Ectodermal cell (in vitro differentiated cells): ENCODE measurements at regions not wholly inside any gene's neighbourhood (a gene's known extent, or its start where the extent isn't known, plus 50 kb on each side); places are given as distances from the start of the nearest gene placed in this dataset.
"Not testable (repeated sequence)": the region's sequence is repeated elsewhere in the genome, so short reads cannot be mapped to it uniquely, and the experiment has no call there.

ENCODE experiments used
- H3K27ac ChIP-seq: 2 replicates; pipeline ENCODE4 v1.7.0; 2013; ENCODE audit warnings: mild to moderate bottlenecking, low read depth, low read length; ENCODE audit not compliant: insufficient read depth, poor library complexity, severe bottlenecking
- H3K27me3 ChIP-seq: 2 replicates; pipeline ENCODE4 v1.7.0; 2013; ENCODE audit warnings: mild to moderate bottlenecking, low read length; ENCODE audit not compliant: insufficient read depth, control insufficient read depth, poor library complexity, severe bottlenecking
- H3K36me3 ChIP-seq: one replicate; pipeline ENCODE4 v1.7.0; 2013; ENCODE audit warnings: low read length; ENCODE audit not compliant: control insufficient read depth, insufficient read depth
- H3K4me1 ChIP-seq: one replicate; pipeline ENCODE4 v1.7.0; 2013; ENCODE audit warnings: low read length; ENCODE audit not compliant: control insufficient read depth, insufficient read depth
- H3K4me3 ChIP-seq: 2 replicates; pipeline ENCODE4 v1.7.0; 2013; ENCODE audit warnings: low read depth, low read length, control low read depth; ENCODE audit not compliant: insufficient read depth
- H3K9me3 ChIP-seq: 2 replicates; pipeline ENCODE4 v1.7.0; 2013; ENCODE audit warnings: mild to moderate bottlenecking, low read length, moderate library complexity; ENCODE audit not compliant: control insufficient read depth
- WGBS, 2 experiments: methylation state at CpG; one replicate each; pipeline ENCODE4 v1.1.7; 2013; ENCODE audit warnings: missing lambda C conversion rate in 2 of 2; 5-methylcytosine and 5-hydroxymethylcytosine counted together

DNA sequence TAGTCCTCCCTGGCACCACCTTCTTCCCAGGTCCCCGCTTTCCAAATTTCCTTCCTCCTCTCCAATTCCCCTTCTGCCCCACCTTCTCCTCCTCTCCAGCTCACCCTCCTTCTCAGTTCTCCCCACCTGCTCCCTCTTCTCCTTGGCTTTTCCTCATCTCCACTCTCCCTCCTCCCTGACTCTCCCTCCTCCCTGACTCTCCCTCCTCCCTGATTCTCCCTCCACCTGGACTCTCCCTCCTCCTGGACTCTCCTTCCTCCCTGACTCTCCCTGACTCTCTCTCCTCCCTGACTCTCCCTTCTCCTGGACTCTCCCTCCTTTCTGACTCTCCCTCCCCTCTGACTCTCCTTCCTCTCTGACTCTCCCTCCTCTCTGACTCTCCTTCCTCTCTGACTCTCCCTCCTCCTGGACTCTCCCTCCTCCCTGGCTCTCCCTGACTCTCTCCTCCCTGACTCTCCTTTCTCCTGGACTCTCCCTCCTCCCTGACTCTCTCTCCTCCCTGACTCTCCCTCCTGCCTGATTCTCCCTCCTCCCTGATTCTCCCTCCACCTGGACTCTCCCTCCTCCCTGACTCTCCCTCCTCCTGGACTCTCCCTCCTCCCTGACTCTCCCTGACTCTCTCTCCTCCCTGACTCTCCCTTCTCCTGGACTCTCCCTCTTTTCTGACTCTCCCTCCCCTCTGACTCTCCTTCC lies 169.3 kb downstream of the INHBB start:
- not testable (repeated sequence) for H3K4me3 ChIP-seq, H3K36me3 ChIP-seq, H3K9me3 ChIP-seq, H3K27ac ChIP-seq
- peaks cover 24% of the 10 kb centered on the region for H3K4me1 ChIP-seq
- 92 to 94% methylated on average over 1 of the region's 1 CpG for WGBS, 2 experiments
- peaks cover 37% of the 10 kb centered on the region for H3K27me3 ChIP-seq

DNA sequence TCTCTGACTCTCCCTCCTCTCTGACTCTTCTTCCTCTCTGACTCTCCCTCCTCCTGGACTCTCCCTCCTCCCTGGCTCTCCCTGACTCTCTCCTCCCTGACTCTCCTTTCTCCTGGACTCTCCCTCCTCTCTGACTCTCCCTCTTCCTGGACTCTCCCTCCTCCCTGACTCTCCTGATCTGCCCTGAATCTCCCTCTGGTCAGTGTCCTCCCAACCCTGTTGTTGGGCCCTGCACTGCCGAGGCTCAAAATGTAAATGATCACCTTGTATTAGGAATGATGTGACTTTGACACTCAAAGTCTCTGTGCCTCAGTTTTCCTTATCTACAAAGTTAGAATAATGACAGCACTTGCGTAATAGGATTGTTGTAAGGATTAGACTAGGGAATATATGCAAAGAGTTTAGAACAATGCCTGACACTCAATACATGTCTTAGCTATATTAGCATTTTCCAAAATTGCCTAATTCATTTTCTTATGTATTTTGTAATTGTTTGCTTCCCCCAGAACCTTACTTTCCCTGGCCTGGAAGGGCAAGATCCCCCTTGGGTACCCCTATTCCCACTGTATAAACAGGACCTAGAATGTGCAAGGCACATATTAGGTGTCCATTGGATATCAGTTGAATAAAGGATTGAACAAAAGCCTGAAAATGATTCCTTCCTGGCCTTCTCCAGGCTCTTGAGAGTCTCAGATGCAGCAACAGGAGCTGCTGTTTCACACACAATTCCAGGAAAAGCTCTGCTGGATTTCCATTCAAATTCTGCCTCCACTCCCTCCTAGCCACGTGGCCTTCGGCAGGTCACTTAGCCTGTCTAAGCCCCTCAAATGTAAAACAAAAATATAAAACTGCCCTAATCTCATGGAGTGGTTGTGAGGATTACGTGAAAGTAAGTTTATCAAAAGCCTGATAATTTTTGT lies 170.1 kb downstream of the INHBB start:
- WGBS, 2 experiments, result 77 to 85% methylated on average over 5 of the region's 5 CpGs
- H3K4me3 ChIP-seq, result no peak overlapping the region
- no peak overlapping the region for H3K27ac ChIP-seq
- no peaks in the 10 kb centered on the region for H3K36me3 ChIP-seq
- peaks cover 17% of the 10 kb centered on the region for H3K4me1 ChIP-seq
- peaks cover 37% of the 10 kb centered on the region for H3K27me3 ChIP-seq
- H3K9me3 ChIP-seq, result no peaks in the 10 kb centered on the region

DNA sequence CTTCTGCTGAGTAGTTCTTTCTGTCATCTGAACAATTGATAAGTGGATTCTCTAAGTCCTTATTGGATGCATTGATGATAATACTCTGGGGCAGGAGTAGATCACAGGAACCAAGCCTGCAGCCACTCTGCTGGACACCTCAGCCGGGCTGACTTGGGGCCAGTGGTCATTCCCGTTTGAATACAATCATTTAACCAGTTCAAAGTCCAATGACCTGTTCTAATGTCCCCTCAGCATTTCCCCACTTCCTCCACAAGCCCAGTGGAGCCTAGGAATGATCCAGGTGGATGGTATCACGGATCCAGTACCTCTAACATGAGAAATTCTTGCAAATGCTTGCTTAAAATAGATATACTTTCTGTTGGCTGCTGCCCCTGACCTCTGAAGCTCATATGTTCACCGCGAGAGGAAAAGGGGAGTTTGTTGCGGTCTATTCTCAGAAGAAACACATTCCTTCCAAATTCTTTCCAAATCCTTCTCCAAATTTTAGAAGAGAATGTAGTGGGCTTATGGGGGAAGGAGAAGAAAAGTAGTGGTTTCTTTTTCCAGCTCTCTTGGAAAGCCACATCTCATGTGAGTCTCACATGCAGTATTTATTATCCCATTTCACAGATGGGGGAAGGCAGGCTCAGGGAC lies 170.9 kb downstream of the INHBB start:
- H3K4me1 ChIP-seq, result peaks cover 12% of the 10 kb centered on the region
- no peak overlapping the region for H3K4me3 ChIP-seq
- peaks cover 37% of the 10 kb centered on the region for H3K27me3 ChIP-seq
- H3K9me3 ChIP-seq, result no peaks in the 10 kb centered on the region
- no peak overlapping the region for H3K27ac ChIP-seq
- H3K36me3 ChIP-seq, result no peaks in the 10 kb centered on the region
- 88 to 89% methylated on average over 5 of the region's 6 CpGs for WGBS, 2 experiments

DNA sequence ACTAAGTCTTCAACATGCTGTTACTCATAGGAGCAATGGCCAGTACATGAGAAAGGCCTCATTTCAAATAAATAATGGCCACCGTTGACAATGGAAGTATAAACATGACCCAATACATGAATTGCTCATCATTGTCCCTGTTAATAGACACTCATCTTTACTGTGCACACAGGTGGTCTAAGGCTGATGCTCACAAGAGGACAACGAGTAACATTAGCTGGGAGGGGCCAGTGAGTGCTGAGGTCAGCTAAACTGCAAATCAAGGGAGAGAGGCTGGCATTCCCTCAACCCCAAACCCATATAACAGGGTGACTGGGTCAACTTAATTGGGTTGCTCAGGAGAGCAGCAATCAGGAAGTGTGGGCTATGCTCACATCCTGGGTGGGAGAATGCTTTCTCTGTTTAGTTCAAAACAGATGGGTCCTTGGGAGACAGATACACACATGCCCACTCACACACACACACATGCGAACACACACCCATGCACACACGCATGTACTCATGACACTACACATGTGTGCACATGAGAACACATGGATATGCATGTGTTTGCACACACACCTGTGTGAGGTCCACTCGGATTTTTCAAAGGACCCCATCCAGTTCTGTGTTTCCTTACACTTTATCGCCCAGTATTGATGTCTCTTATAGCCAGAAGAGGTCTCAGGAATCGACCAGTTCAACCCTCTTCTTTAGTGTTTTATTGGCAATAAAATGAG lies 172.0 kb downstream of the INHBB start:
- Histone ChIP-seq H3K27me3 (peaks cover 37% of the 10 kb centered on the region), H3K9me3 (no peaks in the 10 kb centered on the region), H3K4me1 (peaks cover 3% of the 10 kb centered on the region), H3K27ac (no peak overlapping the region), H3K36me3 (no peaks in the 10 kb centered on the region), H3K4me3 (no peak overlapping the region)
- WGBS, 2 experiments, result 85 to 90% methylated on average over 7 of the region's 7 CpGs

DNA sequence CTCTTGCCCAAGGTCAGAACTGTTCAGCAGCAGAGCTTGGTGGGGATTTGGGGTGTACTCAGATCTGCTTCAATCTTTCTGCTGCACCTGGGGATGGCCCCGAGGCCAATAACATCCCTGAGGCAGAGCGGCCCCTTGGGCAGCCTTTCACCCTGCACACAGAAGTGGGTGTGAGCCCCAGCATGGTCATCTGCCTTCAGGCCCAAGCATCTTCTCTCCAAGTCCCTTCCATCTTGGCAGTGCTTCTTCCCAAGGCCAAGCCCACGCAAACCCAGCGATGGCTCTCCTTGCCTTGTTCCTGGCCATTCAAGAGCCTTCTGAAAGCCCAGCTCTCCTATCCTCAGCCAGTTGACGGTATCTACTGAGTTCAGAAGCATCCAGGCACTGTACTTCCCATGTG lies 172.9 kb downstream of the INHBB start:
- Histone ChIP-seq H3K36me3 (no peaks in the 10 kb centered on the region), H3K4me1 (peaks cover 3% of the 10 kb centered on the region), H3K27ac (no peak overlapping the region), H3K9me3 (no peaks in the 10 kb centered on the region), H3K27me3 (peaks cover 42% of the 10 kb centered on the region), H3K4me3 (no peak overlapping the region)
- 91 to 93% methylated on average over 5 of the region's 5 CpGs for WGBS, 2 experiments

DNA sequence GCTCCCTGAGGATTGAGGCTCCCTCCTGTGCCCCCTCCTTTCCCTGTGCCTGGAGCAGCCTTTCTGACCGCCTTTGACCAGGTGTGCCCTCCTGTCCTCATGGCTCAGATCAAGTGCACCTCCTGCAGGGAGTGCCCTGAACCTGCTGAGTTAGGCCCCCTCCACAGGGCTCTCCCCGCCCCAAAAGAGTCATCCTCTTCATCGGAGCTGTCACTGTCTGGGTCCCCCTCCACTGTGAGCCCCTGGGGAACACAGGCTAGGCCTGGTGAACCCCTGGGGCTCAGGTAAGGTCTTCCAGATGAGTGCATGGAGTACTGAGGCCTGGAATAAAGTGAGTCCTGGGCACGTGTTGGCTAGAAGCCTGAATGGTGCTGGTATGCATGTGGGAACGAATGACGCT lies 173.5 kb downstream of the INHBB start:
- Histone ChIP-seq H3K4me1 (peaks cover 3% of the 10 kb centered on the region), H3K4me3 (no peak overlapping the region), H3K27ac (no peak overlapping the region), H3K36me3 (no peaks in the 10 kb centered on the region), H3K27me3 (peaks cover 42% of the 10 kb centered on the region), H3K9me3 (no peaks in the 10 kb centered on the region)
- 84 to 87% methylated on average over 6 of the region's 6 CpGs for WGBS, 2 experiments

DNA sequence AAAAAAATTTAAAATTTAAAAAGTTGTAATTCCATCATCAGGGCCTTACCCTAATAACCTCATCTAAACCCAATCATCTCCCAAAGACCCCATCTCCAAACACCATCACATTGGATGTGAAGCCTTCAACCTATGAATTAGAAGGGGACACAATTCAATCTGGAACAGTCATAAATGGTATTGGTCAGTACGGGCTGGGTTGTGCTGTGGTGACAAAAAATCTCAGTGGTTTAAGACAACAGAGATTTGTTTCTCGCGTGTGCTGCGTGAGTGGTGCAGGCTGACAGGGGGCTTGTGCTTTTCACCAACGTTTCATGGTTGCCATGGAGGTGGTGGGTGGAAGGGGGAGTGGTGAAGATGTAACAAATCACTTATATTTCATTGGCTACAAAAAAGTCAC lies 174.5 kb downstream of the INHBB start:
- Histone ChIP-seq H3K27ac (no peak overlapping the region), H3K4me1 (peaks cover 3% of the 10 kb centered on the region), H3K9me3 (no peaks in the 10 kb centered on the region), H3K36me3 (no peaks in the 10 kb centered on the region), H3K4me3 (no peak overlapping the region), H3K27me3 (peaks cover 33% of the 10 kb centered on the region)
- WGBS, 2 experiments, result 88 to 96% methylated on average over 4 to 5 of the region's 5 CpGs

DNA sequence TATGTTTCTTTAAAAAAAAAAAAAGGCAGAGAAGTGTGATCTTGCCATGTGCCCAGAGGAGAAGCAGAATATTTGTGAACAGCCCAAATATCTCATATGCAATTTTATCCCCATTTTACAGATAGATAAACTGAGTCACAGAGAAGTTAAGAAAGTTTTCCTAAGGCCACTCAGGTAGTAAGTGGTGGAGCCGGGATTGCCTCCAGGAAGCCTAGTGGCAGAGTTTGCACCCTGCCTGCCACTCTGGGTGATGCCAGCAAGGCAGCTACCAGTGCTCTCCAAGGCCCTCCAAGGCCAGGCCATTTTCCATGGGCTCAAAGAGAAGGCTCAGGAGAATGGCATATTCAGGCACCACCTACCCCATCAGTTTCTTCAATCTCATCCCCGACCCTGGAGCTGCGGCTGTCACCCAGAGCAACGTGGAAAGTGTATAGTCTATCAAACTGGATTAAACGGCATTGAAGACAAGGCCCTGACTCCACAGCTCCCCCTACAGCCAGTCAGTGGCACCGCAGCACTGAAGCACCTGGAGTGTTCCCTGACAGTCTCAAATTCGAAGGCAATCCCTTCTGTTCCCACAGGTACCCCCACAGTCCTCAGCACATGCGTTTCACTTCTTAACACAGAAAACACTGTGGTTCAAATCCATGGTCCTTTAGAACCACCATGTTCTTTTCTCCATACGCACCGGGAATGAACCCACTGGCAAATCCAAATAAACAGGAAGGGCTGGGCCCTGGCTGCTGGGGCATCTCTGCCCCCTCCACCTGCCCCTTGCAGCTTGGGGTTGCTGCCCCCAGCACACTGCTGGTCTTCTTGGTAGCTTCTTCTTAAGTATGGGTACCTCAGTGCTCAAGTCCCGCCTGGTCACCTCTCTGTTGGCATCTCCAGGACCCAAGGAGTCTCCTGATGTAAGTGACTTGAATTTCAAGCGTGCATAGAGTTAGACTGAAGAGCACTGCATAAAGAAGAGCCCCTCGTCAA lies 175.3 kb downstream of the INHBB start:
- peaks cover 33% of the 10 kb centered on the region for H3K27me3 ChIP-seq
- H3K4me1 ChIP-seq, result peaks cover 1% of the 10 kb centered on the region
- H3K27ac ChIP-seq, result no peak overlapping the region
- no peaks in the 10 kb centered on the region for H3K9me3 ChIP-seq
- no peak overlapping the region for H3K4me3 ChIP-seq
- H3K36me3 ChIP-seq, result no peaks in the 10 kb centered on the region
- WGBS, 2 experiments, result 51 to 52% methylated on average over 13 of the region's 13 CpGs

DNA sequence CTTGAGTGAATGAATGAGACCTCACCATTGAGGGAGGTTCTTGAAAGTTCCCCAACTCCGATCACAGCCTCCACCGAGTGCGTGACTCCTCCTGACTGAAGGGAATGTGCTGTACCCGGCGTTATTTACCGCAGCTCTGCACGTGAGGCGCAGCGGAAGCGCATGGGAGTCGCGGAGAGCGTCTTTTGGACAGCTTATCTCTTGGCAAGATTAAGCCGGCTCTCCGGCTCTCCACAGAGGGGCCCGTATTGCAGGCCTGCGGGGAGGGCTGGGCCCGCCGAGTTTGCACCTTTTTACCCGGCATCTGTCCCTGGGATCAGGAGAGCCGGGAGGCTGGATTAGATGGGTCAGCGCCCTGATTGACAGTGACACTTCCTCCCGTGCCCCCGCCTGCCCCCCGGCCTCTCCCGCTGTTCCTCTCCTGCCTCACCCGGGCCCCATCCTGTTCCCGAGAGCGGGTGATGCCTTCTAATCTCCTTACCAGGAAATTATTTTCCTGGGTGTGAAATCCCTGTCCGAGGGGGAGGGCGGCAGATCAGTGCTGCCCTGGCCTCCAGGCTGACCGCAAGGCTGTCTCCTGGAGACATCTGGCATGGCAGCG lies 176.3 kb downstream of the INHBB start:
- Histone ChIP-seq H3K36me3 (no peaks in the 10 kb centered on the region), H3K4me3 (no peak overlapping the region), H3K27ac (no peak overlapping the region), H3K27me3 (peaks cover 37% of the 10 kb centered on the region), H3K9me3 (no peaks in the 10 kb centered on the region), H3K4me1 (no peaks in the 10 kb centered on the region)
- 87 to 90% methylated on average over 33 of the region's 33 CpGs for WGBS, 2 experiments
